EH (cell line): ENCODE measurements at regions not wholly inside any gene's neighbourhood (a gene's known extent, or its start where the extent isn't known, plus 50 kb on each side); places are given as distances from the start of the nearest gene placed in this dataset.
A peak's percentile ranks its signal among the peaks of the same experiment; 100 is the strongest.

Experiments used
- DNase-seq: peaks from one replicate; pipeline ENCODE4 v3.0.0-alpha.2; 2015; ENCODE audit warnings: low read depth

DNA sequence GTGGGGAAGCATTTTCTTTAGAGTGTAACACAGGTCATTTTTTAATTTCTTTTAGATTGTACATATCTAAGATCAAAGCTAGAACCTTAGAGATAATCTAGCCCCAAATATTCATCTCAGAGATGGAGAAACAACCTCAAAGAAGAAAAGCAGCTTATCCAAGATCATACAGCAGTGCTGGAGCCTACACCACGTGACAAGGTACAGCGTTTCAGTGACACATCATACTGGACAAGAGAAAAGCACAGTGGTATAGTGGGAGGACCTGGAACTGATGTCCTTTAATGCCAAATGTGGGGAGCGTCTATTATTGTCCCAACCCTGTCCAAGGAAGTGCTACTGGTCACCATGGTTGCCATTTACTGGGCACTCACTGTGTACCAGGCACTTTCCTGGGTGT lies 445.8 kb downstream of the RPS24 start:
- no peak for DNase-seq

GRCh38 chr10:78481842-78482241 lies 448.2 kb downstream of the RPS24 start:
- no peak for DNase-seq

DNA sequence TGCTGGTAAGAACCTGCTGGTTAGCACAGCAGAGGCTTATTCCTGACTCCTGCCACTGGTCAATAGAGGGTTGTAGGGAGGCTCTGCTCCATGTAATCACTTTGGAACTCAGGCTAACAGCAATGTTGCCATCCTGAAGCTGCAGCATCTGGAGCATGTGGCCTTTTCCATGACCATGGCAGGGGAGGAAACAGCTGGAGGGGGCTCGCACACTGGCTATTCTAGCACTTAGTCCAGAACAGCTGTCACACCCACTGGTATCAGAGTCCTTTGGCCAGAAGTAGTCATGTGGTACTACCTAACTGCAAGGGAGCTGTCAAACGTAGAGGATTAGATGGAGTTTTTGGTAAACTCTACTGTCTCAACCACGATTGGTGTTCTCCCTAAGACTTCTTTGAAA lies 450.0 kb downstream of the RPS24 start:
- DNase-seq: no peak

DNA sequence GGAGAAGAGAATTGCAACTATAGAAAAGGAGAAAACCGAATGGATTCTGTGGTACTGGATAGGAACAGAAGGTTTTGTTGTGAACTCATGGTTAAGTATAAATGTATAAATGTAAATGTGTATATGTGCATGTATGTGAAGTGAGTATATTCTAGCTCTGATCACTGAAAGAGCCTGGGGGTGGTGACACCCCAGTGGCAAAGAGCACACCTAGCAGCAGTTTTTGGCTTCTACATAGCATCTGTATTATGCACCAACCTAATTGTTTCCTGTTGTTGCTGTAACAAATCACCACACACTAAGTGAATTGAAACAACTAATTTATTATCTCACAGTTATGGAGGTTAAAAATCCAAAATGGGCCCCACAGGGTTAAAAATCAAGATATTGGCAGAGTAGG lies 455.4 kb downstream of the RPS24 start:
- DNase-seq: no peak

DNA sequence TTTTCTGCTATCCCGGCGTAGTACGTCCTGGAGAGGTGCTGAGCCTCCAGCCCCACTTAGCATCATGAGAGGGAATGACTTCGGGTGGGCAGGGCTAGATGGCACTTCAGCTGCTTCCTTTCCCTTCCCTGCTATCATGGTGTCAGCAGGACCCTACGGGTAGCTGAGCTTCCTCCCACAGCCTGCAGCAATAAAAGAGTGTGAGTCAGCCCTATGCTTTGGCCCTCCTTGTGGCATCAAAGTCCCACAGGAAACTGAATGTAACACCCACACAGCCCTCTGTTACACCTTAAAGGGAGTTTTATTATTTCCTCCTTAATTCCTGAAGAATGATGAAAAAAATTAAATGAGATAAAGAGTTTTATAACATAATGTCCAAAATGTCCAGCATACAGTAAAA lies 458.1 kb downstream of the RPS24 start:
- peak; percentile 76 for DNase-seq

DNA sequence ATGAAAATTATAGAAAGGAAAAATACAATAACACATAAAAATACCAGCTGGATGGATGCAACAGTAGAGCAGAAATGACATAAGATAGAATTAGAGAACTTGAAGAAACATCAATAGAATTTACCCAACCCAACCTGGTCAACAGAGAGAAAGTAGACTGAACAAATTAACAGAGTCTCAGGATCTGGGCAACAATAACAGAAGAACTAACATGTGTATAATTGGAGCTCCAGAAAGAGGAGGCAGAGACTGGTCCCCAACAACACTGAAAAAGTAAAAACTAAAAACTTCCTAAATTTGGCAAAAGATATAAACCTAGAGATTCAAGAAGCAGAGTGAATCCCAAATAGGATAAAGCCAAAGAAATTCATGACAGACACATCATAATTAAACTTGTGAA lies 458.8 kb downstream of the RPS24 start:
- DNase-seq: no peak

DNA sequence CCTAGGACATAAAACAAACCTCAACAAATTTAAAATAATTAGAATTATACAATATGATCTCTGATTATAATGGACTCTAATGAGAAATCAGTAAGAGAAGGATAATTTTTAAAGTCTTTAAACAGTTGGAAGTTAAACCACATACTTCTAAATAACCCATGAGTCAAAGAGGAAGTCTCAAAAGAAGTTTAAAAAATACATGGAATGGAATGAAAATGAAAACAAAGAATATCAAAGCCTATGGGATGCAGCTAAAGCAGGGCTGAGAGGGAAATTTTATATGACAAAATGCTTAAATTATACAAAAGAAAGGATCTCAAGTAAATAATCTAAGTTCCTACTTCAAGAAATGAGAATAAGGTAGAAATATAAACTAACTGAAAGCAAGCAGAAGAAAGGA lies 460.5 kb downstream of the RPS24 start:
- peak; percentile 60 for DNase-seq

- peak; percentile 76 for DNase-seq
Measured at GRCh38 chr10:78502210-78502936, 468.7 kb downstream of the RPS24 start.

GRCh38 chr10:78504181-78504580 lies 470.5 kb downstream of the RPS24 start:
- DNase-seq: no peak

DNA sequence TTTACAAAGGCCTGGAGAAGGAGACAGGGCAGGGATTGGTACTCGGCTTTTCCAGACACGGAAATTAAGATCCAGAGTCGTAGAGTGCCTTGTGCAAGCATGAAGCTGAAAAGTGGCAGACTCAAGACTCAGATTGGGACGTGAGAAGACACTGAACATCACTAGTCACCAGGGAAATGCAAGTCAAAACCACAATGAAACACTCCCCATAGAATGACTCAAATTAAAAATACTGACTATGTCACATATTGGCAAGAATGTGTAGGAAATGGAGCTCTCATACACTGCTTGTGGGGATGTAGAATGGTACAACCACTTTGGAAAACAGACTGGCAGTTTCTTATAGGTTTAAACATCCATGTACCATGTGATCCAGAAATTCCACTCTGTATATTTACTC lies 472.0 kb downstream of the RPS24 start:
- DNase-seq: peak; percentile 70

DNA sequence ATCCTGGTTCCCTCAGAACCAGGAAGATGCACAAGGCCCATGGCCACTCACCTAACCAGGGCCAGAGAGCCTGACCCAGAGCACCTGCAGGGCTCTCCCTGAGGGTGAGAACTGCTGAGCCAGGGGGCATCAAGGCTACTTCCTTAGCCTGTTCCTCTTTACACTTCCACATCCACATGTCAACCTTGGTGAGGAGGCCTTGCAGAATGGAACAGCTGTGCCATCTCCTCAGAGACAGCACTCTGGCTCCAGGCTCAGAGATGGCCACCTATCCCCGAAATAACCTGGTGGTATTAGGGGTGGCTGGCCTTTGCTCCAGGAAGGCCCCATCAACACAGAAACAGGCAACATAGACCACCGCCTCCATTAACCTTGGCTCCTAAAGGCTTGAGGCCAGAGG lies 473.0 kb downstream of the RPS24 start:
- DNase-seq: no peak

GRCh38 chr10:78507510-78508160 lies 474.0 kb downstream of the RPS24 start:
- DNase-seq: no peak

- DNase-seq: no peak
Measured at GRCh38 chr10:78508955-78509748, 475.5 kb downstream of the RPS24 start.

DNA sequence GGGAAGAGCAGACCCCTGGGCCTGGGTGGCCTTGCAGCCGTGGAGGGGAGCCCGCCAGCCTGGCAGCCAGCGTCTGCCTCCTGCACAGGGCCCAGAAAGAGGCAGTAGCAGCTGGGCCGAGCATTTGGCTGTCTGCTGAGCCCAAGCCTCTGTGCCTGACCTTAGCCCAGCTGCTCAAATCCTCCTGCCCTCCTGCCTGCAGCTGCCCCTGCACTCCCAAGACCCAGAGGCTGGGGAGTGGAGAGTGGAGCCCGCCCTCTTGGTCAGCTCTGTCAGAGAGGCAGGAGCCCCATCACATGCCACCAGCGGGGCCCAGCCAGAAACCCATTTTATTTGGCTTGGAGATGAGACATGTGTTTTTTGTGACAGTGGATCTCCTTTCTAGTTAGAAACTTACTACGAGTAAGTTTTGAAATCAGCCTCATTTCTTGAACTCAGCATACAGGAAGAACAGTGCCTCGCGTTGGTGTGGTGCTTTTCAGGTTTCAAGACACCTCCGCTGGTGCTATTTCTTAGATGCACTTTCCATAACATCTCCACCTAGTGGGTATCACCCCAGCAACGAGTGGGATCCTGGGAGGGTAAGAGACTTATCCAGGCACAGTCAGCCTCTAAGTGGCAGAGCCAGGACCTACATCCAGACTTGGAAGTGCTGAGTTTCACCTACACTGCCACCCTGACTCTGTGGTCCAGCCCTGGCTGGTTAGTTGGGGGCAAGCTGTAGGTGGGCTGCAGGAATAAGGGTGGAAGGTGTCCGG lies 477.1 kb downstream of the RPS24 start:
- DNase-seq: no peak

GRCh38 chr10:78511324-78512204 lies 477.9 kb downstream of the RPS24 start:
- DNase-seq: peak; percentile 79

- DNase-seq: no peak
Measured at GRCh38 chr10:78512205-78512550, 478.5 kb downstream of the RPS24 start.

DNA sequence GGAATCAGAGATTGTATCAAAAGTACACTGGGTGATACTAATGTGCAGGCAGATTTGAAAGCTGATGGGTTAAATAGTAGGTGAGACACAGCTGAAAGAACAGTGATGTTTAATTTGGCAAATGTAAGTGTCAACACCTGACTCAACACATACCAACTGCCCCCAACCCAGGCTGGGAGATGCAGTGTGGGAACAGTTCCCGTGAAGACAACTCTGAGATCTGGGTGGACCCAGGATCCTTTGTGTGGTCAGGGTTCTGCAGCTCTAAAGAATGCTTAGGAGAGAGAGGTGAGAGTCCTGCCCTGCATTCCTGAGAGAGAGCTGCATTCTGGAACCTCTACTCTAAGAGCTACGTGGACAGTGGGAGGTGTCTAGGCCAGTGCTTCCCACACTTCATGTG lies 479.7 kb downstream of the RPS24 start:
- peak; percentile 12 for DNase-seq

GRCh38 chr10:78513986-78514385 lies 480.3 kb downstream of the RPS24 start:
- DNase-seq: no peak

DNA sequence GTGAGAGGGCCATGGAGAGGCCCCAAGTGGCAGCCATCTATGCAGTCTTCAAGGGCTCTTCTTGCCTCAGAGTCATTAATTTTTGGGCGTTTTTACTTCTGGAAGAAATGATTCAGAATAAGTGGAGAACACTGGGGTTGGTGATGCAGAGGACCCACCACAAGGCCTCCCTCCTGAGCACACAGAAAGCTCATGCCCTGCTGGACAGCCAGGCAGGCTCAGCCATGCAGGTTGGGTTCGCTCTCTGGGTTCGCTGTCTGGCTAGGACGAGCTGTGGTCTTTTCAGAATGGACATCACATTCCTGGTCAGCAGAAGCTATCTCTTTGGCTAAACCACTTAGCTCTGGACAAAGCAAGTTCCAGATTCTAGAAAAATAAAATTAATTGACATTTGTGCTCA lies 480.8 kb downstream of the RPS24 start:
- no peak for DNase-seq

DNA sequence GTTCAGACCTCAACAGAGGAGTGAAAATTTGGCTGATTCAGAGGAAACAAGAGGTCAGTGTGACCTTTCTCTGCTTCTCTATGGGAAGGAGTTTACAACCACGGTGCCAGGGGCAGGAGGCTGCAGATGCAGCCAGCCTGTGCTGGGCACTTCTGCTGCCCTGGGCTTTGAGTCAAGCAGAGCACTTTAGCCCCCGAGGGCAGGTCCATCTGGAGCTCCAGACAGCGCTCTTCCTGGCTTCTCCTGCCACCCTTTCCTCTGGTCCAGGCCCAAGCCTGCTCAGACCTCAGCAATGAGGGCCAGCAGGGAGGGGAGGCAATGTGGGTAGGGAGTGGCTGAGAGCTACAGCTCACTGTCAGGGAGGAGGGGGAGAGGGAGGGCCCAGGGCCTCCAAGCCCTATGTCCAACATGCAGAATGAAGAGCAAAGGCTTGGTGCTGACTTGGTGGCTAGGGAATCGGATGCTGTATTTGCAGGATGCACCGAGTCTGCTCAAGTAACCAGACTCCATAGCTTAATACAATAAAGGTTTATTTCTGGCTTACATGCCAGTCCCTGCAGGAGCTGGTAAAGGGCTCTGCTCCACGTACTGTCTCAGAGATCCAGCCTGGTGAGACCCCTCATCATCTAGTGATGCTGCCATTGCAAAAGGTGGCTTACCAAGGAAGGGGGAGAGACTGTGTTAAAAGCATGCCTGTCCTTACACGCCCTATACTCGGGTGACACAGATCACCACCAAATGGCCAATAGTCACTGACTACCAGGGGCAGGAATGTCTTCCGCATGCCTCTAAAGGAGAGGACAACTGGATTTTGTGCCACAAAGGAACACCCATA lies 481.6 kb downstream of the RPS24 start:
- DNase-seq: peak; percentile 59

DNA sequence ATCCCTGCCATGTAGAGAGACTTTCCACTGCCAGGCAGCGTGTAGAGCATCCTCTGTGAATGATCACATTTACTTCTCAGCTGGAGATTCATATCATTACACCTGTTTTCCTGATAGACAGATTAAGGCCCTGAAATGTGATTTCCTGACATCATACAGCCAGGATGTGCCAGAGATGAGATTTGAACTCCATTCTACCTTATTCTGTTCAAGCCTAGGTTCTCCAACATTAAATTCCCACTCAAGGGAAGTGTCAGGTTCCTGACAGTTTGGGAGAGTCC lies 482.1 kb downstream of the RPS24 start:
- DNase-seq: no peak
